D721Med (cell line): ENCODE measurements at regions not wholly inside any gene's neighbourhood (a gene's known extent, or its start where the extent isn't known, plus 50 kb on each side); places are given as distances from the start of the nearest gene placed in this dataset.

Experiments used
- DNase-seq: peaks from one replicate; pipeline ENCODE4 v3.0.0; 2011; ENCODE audit warnings: low spot score; ENCODE audit not compliant: insufficient read length
- FAIRE-seq: peaks from 2 replicates; lab custom pipeline; 2011; peaks lifted over from hg19 to GRCh38; lab: Jason Lieb, UNC
- TF ChIP-seq, protein P1 (sequence below): IDR thresholded peaks from 2 replicates; pipeline ENCODE4 v1.5.1; 2012; ENCODE audit warnings: mild to moderate bottlenecking, control low read depth; ENCODE audit not compliant: insufficient read depth; ENCODE audit errors: missing control alignments

DNA sequence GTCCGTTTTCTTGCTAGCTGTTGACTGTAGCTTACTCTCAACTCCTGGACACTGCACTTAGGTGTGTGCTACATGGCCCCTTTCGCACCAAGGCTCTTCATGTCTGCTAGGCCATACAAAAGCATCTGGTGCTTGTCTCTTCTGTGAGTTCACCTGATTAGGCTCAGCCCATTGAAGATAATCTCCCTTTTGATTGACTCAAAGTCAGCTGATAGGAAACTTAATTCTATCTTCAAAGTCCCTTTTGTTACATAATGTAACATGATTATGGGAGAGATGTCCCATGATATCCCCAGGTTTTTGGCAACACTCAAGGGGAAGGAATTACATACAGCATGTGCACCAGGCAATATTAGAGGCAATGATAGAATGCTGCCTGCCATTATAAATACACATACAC is 263.0 kb upstream of the JAG1 start:
- DNase-seq (no peak), FAIRE-seq (no peak)
- TF ChIP-seq, protein P1, sequence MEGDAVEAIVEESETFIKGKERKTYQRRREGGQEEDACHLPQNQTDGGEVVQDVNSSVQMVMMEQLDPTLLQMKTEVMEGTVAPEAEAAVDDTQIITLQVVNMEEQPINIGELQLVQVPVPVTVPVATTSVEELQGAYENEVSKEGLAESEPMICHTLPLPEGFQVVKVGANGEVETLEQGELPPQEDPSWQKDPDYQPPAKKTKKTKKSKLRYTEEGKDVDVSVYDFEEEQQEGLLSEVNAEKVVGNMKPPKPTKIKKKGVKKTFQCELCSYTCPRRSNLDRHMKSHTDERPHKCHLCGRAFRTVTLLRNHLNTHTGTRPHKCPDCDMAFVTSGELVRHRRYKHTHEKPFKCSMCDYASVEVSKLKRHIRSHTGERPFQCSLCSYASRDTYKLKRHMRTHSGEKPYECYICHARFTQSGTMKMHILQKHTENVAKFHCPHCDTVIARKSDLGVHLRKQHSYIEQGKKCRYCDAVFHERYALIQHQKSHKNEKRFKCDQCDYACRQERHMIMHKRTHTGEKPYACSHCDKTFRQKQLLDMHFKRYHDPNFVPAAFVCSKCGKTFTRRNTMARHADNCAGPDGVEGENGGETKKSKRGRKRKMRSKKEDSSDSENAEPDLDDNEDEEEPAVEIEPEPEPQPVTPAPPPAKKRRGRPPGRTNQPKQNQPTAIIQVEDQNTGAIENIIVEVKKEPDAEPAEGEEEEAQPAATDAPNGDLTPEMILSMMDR: no peak

DNA sequence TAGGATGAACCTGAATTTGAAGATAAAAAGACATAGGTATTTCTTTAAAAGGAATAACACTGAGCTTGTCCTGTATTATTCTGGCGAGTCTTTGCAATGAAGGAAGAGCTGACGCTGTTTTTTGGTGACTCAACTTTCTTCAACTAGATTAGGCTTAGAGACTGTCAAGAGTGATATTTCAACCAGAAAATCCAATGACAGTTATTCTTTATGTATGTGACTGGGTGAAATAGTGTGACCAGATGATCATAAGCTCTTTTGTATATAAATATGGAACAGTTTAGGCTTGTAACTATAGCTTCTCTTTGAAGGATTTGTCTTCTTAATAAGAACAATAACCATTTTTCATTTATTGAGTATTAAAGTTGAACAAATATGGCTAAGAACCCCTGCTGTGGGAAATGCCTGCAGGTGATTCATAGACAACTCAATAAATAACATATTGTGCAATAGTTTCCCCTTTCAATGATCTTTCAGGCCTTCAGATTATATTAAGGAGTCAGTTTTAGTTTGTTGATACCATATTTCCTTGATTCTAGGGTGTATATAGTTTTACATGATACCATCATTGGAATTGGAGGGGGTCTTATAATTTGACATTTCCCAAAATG is 265.6 kb upstream of the JAG1 start:
- FAIRE-seq: no peak
- TF ChIP-seq, protein P1: no peak
- no peak for DNase-seq

DNA sequence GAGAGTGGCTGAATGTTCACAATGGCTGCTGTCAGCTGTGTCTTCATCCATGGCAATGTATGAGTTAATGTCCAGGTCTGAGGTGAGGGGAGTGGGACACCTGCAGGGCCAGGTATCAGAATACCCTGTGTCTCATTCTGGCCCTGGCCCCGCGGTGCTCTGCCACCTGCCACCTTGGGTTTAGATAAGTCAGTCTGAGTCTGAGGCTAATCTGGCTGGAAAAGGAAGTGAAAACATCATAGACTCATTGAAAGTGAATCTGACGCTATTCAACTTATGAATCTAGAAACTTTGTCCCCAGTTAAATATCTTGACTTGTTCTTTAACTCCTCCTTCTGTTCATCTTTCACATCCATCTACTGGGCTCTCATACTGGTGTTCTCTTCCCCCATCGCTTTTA is 267.1 kb upstream of the JAG1 start:
- FAIRE-seq: no peak
- DNase-seq: no peak
- TF ChIP-seq, protein P1: no peak

DNA sequence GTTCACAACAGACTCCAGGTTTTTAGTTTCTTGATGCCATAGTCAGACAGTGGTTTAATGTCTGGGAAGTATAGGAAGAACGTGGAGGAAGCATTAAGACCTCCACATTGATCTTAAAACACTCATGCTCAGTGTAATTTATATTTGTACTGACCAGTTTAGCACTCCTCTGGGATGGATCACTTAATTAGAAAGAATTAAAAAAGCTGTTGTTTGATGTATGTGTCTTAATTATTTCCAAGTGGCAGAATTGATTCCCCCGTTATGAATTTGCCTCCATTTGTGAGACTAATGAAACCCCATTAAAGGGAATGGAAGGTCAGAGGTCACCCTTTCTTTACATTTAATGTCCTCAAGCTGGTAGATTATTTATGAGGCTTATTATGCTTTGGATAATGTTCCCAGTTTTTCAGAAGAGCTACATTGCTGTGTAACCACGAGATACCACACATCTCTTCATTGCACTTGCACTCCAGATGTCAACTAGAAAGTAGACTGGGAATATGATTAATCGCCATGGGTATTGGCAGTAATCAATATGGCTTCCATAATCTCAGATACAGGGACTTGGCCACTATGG is 270.0 kb upstream of the JAG1 start:
- no peak for DNase-seq
- TF ChIP-seq, protein P1: no peak
- no peak for FAIRE-seq

DNA sequence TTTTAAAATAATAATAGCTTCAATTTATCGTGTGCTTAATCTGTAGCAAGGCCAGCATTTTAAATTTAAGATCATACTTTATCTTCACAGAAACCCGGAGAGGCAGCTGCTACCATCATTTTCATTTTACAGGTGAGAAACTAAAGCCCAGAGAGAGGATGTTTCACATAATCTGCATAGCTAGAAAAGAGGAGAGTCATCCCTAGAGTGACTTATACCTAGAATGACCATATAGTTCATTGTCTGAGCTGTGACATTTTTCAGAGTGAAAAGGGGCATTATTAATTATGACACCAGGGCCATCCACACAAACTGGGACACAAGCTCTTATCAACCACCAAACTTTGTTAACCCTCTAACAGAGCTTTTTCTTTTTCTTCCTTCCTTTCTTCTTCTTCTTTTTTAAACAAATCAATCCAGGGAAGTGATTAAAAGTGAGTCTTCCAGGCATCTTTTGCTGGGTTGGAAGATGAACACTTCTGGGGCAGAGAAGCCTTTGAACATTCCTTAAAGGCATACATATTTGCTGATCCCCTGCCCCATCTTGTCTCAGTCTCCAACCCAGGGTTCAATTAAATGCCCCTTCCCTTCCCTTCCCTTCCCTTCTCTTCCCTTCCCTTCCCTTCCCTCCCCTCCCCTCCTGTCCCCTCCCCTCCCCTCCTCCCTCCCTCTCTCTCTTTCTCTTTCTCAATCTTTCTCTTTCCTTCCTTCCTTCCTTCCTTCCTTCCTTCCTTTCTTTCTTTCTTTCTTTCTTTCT is 272.5 kb upstream of the JAG1 start:
- TF ChIP-seq, protein P1: no peak
- FAIRE-seq (no peak), DNase-seq (no peak)

DNA sequence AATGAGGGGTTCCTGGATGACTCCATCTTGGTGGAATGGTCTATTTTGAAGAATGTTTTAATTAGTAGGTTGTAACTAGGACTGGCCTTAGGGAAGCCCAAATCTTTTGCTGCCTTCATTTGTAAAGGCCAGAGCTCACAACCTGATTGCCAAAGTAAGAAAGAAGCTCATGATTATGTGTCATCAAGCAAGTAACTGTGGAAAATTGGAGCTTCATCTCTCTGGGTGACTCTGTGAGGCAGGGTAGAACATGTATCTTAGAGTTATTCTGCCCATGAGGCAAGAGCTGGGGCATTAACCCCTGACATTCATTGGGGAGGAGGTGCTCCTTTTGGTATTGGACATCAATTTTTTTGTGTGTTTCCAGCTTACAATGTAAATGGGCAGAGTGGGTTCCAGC is 273.9 kb upstream of the JAG1 start:
- TF ChIP-seq, protein P1: no peak
- no peak for DNase-seq
- no peak for FAIRE-seq
